Ishikawa (cell line): ENCODE measurements at regions not wholly inside any gene's neighbourhood (a gene's known extent, or its start where the extent isn't known, plus 50 kb on each side); places are given as distances from the start of the nearest gene placed in this dataset.

Source experiments
- CEBPB ChIP-seq: IDR thresholded peaks from 2 replicates; pipeline ENCODE4 v1.6.1; 2012
- CREB1 ChIP-seq: IDR thresholded peaks from 2 replicates; pipeline ENCODE4 v1.6.1; 2012; ENCODE audit warnings: low read depth
- EP300 ChIP-seq: IDR thresholded peaks from 2 replicates; pipeline ENCODE4 v1.6.1; 2012; ENCODE audit warnings: borderline replicate concordance
- TAF1 ChIP-seq: IDR thresholded peaks from 2 replicates; pipeline ENCODE4 v1.6.1; 2012; ENCODE audit warnings: low read depth, mild to moderate bottlenecking
- ZBTB7A ChIP-seq: IDR thresholded peaks from 2 replicates; pipeline ENCODE4 v1.6.1; 2012; ENCODE audit warnings: low read depth
- TF ChIP-seq, protein P1 (sequence below): IDR thresholded peaks from 2 replicates; pipeline ENCODE4 v1.6.1; 2012

- TF ChIP-seq CEBPB (no peak), EP300 (no peak), ZBTB7A (no peak), TAF1 (no peak), CREB1 (no peak)
- TF ChIP-seq, protein P1, sequence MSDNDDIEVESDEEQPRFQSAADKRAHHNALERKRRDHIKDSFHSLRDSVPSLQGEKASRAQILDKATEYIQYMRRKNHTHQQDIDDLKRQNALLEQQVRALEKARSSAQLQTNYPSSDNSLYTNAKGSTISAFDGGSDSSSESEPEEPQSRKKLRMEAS, result no peak
Observed at GRCh38 chr2:40877734-40878288, 425.9 kb upstream of the SLC8A1 start.
